ENCODE measurements at regions not wholly inside any gene's neighbourhood (a gene's known extent, or its start where the extent isn't known, plus 50 kb on each side); places are given as distances from the start of the nearest gene placed in this dataset.
A peak's percentile ranks its signal among the peaks of the same experiment; 100 is the strongest.

DNA sequence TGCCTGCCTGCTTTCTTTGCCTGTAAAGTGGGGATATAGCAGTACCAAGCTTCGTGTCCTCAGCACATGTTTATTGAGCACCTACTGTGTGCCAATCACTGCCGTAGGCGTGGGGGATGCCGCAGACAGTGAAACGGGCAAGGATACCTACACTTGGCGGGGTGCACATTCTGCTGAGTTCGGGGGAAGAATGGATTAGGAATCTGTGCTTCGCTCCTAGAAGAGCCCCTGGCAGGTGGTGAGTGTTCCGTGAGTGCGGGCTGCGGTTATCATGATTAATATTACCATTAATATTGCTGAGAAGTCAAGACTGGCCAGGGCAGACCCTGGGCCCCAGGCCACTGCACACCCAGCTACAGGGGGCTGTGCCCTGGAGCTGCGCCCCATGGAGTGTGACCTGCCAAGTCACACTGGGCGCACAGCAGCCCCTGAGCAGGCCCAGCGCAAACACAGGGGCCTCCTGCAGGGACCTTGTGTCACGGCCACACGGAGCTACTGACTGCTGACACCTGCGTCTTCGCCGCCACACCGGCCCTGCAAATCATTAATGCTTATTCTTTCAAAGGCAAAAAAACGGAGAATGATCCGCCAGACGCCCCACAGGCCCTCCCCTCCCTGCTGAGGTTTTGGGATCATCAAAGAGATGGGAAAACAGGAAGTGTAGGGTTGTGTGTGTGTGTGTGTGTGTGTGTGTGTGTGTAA, 213.4 kb upstream of the GSE1 start (continued):
- TF ChIP-seq ZFP36L2 (CRISPR knock-in tag; IDR thresholded peaks at IDR 0.05) (no peak), HHEX (CRISPR knock-in tag; IDR thresholded peaks at IDR 0.05) (no peak), SALL1 (CRISPR knock-in tag; IDR thresholded peaks at IDR 0.05) (peak; percentile 52; the same call in 1 of the 2 replicates), ZBTB7A (CRISPR knock-in tag; IDR thresholded peaks at IDR 0.05) (no peak), ZBTB20 (CRISPR knock-in tag; IDR thresholded peaks at IDR 0.05; ENCODE audit: borderline replicate concordance, low read depth) (no peak), KDM4B (CRISPR knock-in tag; IDR thresholded peaks at IDR 0.05) (no peak), CENPBD1 (CRISPR knock-in tag; IDR thresholded peaks at IDR 0.05; ENCODE audit: borderline replicate concordance, low read depth) (no peak), ATAD3A (CRISPR knock-in tag; IDR thresholded peaks at IDR 0.05) (no peak), ZMYM3 (CRISPR knock-in tag; IDR thresholded peaks at IDR 0.05) (peak; percentile 46; the same call in 1 of the 2 replicates), ZNF263 (CRISPR knock-in tag; IDR thresholded peaks at IDR 0.05) (no peak), ZNF616 (CRISPR knock-in tag; IDR thresholded peaks at IDR 0.05; ENCODE audit: low read depth) (no peak), SOX5 (CRISPR knock-in tag; IDR thresholded peaks at IDR 0.05; ENCODE audit: borderline replicate concordance) (no peak), FOXP1 (IDR thresholded peaks at IDR 0.05) (no peak), FOXP1 (CRISPR knock-in tag; IDR thresholded peaks at IDR 0.05) (no peak), NCOA5 (CRISPR knock-in tag; IDR thresholded peaks at IDR 0.05) (no peak), ZNF207 (IDR thresholded peaks at IDR 0.05; ENCODE audit: borderline replicate concordance) (no peak), ZNF513 (CRISPR knock-in tag; conservative IDR thresholded peaks at IDR 0.05) (no peak), FOXA1 (IDR thresholded peaks at IDR 0.05) (no peak), FOXA1 (CRISPR knock-in tag; IDR thresholded peaks at IDR 0.05) (0 out of 2 replicates have a peak, but pooled peaks have one; percentile 22)
- TF ChIP-seq, protein P1, sequence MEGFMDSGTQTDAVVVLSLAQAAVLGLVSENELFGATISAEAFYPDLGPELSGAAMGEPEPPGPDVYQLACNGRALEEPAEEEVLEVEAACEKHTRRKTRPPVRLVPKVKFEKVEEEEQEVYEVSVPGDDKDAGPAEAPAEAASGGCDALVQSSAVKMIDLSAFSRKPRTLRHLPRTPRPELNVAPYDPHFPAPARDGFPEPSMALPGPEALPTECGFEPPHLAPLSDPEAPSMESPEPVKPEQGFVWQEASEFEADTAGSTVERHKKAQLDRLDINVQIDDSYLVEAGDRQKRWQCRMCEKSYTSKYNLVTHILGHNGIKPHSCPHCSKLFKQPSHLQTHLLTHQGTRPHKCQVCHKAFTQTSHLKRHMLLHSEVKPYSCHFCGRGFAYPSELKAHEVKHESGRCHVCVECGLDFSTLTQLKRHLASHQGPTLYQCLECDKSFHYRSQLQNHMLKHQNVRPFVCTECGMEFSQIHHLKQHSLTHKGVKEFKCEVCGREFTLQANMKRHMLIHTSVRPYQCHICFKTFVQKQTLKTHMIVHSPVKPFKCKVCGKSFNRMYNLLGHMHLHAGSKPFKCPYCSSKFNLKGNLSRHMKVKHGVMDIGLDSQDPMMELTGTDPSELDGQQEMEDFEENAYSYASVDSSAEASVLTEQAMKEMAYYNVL (CRISPR knock-in tag; IDR thresholded peaks at IDR 0.05; ENCODE audit: borderline replicate concordance), result no peak
- TF ChIP-seq, protein P2, sequence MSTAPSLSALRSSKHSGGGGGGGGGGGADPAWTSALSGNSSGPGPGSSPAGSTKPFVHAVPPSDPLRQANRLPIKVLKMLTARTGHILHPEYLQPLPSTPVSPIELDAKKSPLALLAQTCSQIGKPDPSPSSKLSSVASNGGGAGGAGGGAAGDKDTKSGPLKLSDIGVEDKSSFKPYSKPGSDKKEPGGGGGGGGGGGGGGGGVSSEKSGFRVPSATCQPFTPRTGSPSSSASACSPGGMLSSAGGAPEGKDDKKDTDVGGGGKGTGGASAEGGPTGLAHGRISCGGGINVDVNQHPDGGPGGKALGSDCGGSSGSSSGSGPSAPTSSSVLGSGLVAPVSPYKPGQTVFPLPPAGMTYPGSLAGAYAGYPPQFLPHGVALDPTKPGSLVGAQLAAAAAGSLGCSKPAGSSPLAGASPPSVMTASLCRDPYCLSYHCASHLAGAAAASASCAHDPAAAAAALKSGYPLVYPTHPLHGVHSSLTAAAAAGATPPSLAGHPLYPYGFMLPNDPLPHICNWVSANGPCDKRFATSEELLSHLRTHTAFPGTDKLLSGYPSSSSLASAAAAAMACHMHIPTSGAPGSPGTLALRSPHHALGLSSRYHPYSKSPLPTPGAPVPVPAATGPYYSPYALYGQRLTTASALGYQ (CRISPR knock-in tag; IDR thresholded peaks at IDR 0.05), result no peak
- TF ChIP-seq, protein P3, sequence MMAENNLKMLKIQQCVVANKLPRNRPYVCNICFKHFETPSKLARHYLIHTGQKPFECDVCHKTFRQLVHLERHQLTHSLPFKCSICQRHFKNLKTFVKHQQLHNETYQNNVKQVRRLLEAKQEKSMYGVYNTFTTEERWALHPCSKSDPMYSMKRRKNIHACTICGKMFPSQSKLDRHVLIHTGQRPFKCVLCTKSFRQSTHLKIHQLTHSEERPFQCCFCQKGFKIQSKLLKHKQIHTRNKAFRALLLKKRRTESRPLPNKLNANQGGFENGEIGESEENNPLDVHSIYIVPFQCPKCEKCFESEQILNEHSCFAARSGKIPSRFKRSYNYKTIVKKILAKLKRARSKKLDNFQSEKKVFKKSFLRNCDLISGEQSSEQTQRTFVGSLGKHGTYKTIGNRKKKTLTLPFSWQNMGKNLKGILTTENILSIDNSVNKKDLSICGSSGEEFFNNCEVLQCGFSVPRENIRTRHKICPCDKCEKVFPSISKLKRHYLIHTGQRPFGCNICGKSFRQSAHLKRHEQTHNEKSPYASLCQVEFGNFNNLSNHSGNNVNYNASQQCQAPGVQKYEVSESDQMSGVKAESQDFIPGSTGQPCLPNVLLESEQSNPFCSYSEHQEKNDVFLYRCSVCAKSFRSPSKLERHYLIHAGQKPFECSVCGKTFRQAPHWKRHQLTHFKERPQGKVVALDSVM (CRISPR knock-in tag; IDR thresholded peaks at IDR 0.05), result no peak
- TF ChIP-seq, protein P4, sequence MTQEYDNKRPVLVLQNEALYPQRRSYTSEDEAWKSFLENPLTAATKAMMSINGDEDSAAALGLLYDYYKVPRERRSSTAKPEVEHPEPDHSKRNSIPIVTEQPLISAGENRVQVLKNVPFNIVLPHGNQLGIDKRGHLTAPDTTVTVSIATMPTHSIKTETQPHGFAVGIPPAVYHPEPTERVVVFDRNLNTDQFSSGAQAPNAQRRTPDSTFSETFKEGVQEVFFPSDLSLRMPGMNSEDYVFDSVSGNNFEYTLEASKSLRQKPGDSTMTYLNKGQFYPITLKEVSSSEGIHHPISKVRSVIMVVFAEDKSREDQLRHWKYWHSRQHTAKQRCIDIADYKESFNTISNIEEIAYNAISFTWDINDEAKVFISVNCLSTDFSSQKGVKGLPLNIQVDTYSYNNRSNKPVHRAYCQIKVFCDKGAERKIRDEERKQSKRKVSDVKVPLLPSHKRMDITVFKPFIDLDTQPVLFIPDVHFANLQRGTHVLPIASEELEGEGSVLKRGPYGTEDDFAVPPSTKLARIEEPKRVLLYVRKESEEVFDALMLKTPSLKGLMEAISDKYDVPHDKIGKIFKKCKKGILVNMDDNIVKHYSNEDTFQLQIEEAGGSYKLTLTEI (CRISPR knock-in tag; conservative IDR thresholded peaks at IDR 0.05), result no peak
